ENCODE measurements at regions not wholly inside any gene's neighbourhood (a gene's known extent, or its start where the extent isn't known, plus 50 kb on each side); places are given as distances from the start of the nearest gene placed in this dataset.
"Not testable (repeated sequence)": the region's sequence is repeated elsewhere in the genome, so short reads cannot be mapped to it uniquely, and the experiment has no call there.

GRCh38 chr18:1436199-1436598 lies 531.5 kb downstream of the ADCYAP1 start:
- no peak for ATAC-seq
- DNase-seq, result no peak
- H3K36me3 Mint-ChIP-seq (ENCODE audit: insufficient read depth), result no peaks in the 10 kb centered on the region
- H3K27me3 Mint-ChIP-seq (ENCODE audit: low read depth), result no peaks in the 10 kb centered on the region
- no peak overlapping the region for H3K4me3 Mint-ChIP-seq
- H3K4me1 Mint-ChIP-seq (ENCODE audit: low read depth), result no peaks in the 10 kb centered on the region
- peaks cover 4% of the 10 kb centered on the region for H3K9me3 Mint-ChIP-seq

DNA sequence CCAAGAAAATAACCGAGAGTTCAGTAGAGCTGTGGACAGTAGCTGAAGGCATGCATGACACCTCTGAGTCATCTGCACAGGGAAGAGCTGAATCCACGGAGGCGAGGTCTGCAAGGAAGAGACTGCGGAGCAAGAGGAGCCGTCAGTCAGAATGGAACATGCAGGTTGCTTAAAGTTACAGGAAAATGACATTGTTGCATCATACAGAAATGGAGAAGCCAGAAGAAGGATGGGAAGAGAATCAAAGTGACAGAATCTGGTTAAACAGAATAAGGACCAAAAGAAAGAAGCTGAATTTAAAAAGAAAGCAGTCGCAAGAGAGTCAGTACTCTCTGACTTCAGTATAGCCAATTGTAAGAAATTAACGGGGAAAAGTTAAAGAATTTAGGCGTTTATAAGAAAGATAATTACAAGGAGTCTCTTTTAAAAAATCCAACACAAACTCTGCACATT lies 533.8 kb downstream of the ADCYAP1 start:
- no peak for ATAC-seq
- Mint-ChIP-seq H3K4me3 (no peak overlapping the region), H3K4me1 (ENCODE audit: low read depth) (no peaks in the 10 kb centered on the region), H3K36me3 (ENCODE audit: insufficient read depth) (no peaks in the 10 kb centered on the region), H3K27me3 (ENCODE audit: low read depth) (no peaks in the 10 kb centered on the region), H3K9me3 (no peaks in the 10 kb centered on the region)
- no peak for DNase-seq

DNA sequence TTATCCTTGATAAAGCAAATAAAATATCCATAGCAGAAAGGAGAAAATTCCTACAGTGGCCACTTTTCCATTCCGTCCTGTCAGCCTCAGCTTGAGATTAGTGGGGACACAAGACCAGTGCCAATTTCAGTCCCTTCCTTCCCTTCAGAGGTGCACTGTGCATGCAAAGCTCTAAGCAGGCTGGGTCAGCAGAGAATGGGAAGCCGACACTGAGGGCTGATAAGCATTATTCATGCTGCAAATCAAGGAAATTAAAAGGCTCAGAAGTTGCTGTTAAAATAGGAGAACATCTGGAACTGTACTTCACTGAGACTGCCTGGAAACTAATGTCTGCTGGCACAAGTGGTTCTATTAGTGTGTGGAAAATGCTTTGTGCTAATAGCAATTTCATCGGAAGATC lies 534.3 kb downstream of the ADCYAP1 start:
- no peaks in the 10 kb centered on the region for H3K4me1 Mint-ChIP-seq (ENCODE audit: low read depth)
- DNase-seq (no peak), ATAC-seq (no peak)
- H3K9me3 Mint-ChIP-seq, result no peaks in the 10 kb centered on the region
- no peak overlapping the region for H3K4me3 Mint-ChIP-seq
- H3K36me3 Mint-ChIP-seq (ENCODE audit: insufficient read depth), result no peaks in the 10 kb centered on the region
- H3K27me3 Mint-ChIP-seq (ENCODE audit: low read depth), result no peaks in the 10 kb centered on the region

DNA sequence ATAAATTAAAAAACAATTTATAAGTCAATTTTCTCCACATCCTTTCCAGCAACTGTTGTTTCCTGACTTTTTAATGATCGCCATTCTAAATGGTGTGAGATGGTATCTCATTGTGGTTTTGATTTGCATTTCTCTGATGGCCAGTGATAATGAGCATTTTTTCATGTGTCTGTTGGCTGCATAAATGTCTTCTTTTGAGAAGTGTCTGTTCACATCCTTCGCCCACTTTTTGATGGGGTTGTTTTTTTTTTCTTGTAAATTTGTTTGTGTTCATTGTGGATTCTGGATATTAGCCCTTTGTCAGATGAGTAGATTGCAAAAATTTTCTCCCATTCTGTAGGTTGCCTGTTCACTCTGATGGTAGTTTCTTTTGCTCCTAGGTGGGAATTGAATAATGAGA lies 539.4 kb downstream of the ADCYAP1 start:
- not testable (repeated sequence) for H3K4me1 Mint-ChIP-seq (ENCODE audit: low read depth); ATAC-seq; H3K9me3 Mint-ChIP-seq; H3K4me3 Mint-ChIP-seq; H3K36me3 Mint-ChIP-seq (ENCODE audit: insufficient read depth); H3K27me3 Mint-ChIP-seq (ENCODE audit: low read depth); DNase-seq

- Mint-ChIP-seq H3K27me3 (ENCODE audit: low read depth) (no peaks in the 10 kb centered on the region), H3K4me1 (ENCODE audit: low read depth) (no peaks in the 10 kb centered on the region), H3K4me3 (no peak overlapping the region), H3K36me3 (ENCODE audit: insufficient read depth) (no peaks in the 10 kb centered on the region), H3K9me3 (no peaks in the 10 kb centered on the region)
- no peak for DNase-seq
- ATAC-seq, result no peak
Measured at GRCh38 chr18:1446765-1447164, 542.1 kb downstream of the ADCYAP1 start.

GRCh38 chr18:1452821-1453220 lies 548.1 kb downstream of the ADCYAP1 start:
- H3K27me3 Mint-ChIP-seq (ENCODE audit: low read depth), result no peaks in the 10 kb centered on the region
- H3K4me1 Mint-ChIP-seq (ENCODE audit: low read depth), result no peaks in the 10 kb centered on the region
- ATAC-seq, result no peak
- peaks cover 30% of the 10 kb centered on the region for H3K9me3 Mint-ChIP-seq
- no peak overlapping the region for H3K4me3 Mint-ChIP-seq
- no peak for DNase-seq
- no peaks in the 10 kb centered on the region for H3K36me3 Mint-ChIP-seq (ENCODE audit: insufficient read depth)

DNA sequence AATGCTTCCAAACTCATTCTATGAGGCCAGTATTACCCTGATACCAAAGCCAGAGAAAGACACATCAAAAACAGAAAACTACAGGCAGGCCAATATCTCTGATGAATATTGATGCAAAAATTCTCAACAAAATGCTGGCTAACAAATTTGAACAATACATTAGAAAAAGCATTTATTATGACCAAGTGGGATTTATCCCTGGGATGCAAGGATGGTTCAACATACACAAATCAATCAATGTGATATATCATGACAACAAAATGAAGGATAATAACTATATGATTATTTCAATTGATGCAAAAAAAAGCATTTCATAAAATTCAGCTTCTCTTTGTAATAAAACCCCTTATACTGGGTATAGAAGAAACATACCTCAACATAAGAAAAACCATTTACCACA lies 550.9 kb downstream of the ADCYAP1 start:
- no peak for ATAC-seq
- no peaks in the 10 kb centered on the region for H3K4me1 Mint-ChIP-seq (ENCODE audit: low read depth)
- H3K9me3 Mint-ChIP-seq, result peaks cover 38% of the 10 kb centered on the region
- DNase-seq, result no peak
- no peaks in the 10 kb centered on the region for H3K36me3 Mint-ChIP-seq (ENCODE audit: insufficient read depth)
- no peaks in the 10 kb centered on the region for H3K27me3 Mint-ChIP-seq (ENCODE audit: low read depth)
- H3K4me3 Mint-ChIP-seq, result no peak overlapping the region

DNA sequence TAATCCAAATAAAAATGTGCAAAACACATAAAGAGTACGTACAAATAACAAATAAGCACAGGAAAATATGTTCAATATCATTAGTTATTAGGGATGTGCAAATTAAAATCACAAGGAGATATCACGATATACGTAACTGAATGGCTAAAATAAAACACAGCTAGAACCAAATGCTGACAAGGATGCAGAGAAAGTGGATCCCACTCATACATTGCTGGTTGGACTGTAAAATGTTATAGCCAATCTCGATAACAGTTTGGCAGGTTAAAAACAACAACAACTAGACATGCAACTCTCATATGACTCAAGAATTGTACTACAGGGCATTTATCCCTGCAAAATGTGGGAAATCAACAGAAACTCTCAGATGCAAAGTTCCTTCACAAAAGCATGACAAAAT lies 553.9 kb downstream of the ADCYAP1 start:
- Mint-ChIP-seq H3K4me3 (no peak overlapping the region), H3K9me3 (peaks cover 31% of the 10 kb centered on the region), H3K36me3 (ENCODE audit: insufficient read depth) (no peaks in the 10 kb centered on the region), H3K27me3 (ENCODE audit: low read depth) (no peaks in the 10 kb centered on the region), H3K4me1 (ENCODE audit: low read depth) (no peaks in the 10 kb centered on the region)
- DNase-seq, result no peak
- no peak for ATAC-seq

DNA sequence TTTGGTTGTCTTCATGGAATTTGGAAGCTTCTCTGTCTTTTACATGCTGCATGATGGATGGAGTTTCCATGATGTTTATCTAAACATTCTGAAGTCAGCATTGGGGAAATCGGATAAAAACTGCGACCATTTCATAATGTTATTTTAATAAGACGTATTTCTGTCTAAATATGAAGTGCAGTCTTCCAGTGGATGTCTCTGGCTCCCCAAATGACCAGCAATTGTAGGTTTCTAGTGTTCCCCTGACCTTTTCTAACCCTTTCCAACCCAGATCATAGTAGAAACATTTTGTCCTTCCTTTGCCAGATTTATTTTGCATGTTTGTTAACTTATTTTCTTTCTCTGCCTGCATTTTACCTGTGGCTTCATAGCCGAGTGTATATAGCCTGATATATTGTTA lies 559.3 kb downstream of the ADCYAP1 start:
- H3K27me3 Mint-ChIP-seq (ENCODE audit: low read depth), result no peaks in the 10 kb centered on the region
- H3K36me3 Mint-ChIP-seq (ENCODE audit: insufficient read depth), result no peaks in the 10 kb centered on the region
- H3K4me1 Mint-ChIP-seq (ENCODE audit: low read depth), result no peaks in the 10 kb centered on the region
- H3K4me3 Mint-ChIP-seq, result no peak overlapping the region
- no peak for ATAC-seq
- no peak for DNase-seq
- peaks cover 15% of the 10 kb centered on the region for H3K9me3 Mint-ChIP-seq

DNA sequence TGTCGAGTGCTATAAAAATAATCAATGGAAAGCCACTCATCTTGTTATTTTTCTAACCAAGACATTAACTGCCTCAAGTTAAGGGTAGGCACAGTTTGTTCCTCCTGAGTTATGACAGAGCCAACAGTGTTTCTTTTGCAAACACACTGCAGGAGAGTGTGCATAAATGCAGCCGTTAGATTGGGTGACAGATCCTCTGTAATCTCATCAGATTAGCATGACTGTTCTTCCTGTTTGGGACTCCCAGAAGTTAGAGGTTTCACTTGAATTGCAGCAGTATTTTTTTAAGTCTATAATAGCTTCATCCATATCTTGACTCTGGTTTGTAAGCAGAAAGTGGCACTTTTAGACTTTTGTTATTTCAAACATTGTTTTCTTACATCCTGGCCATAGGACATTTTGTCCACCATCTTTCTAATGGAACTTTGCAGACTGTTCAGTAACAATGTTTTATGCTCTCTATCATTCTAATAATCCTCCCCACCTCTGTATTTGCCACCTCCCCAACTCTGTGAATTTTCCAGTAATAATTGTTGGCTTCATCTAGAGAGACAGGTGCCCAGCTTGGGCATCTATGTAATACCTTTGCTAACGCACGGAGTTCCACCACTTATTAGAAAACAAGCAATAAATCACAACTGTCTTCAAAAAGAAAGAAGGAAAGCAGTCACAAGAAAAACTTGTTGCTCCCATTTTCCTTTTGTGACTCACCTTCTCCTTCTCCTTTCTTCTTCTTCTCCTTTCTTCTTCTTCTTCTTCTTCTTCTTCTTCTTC lies 560.0 kb downstream of the ADCYAP1 start:
- ATAC-seq, result no peak
- Mint-ChIP-seq H3K4me3 (no peak overlapping the region), H3K4me1 (ENCODE audit: low read depth) (no peaks in the 10 kb centered on the region), H3K36me3 (ENCODE audit: insufficient read depth) (no peaks in the 10 kb centered on the region), H3K27me3 (ENCODE audit: low read depth) (no peaks in the 10 kb centered on the region), H3K9me3 (peaks cover 11% of the 10 kb centered on the region)
- DNase-seq, result no peak

GRCh38 chr18:1466035-1466434 lies 561.4 kb downstream of the ADCYAP1 start:
- Mint-ChIP-seq H3K4me3 (no peak overlapping the region), H3K4me1 (ENCODE audit: low read depth) (no peaks in the 10 kb centered on the region), H3K9me3 (peaks cover 6% of the 10 kb centered on the region), H3K36me3 (ENCODE audit: insufficient read depth) (no peaks in the 10 kb centered on the region), H3K27me3 (ENCODE audit: low read depth) (no peaks in the 10 kb centered on the region)
- ATAC-seq, result no peak
- DNase-seq, result no peak

GRCh38 chr18:1467461-1467964 lies 562.8 kb downstream of the ADCYAP1 start:
- no peak for ATAC-seq
- no peak overlapping the region for H3K4me3 Mint-ChIP-seq
- peaks cover 8% of the 10 kb centered on the region for H3K9me3 Mint-ChIP-seq
- no peaks in the 10 kb centered on the region for H3K36me3 Mint-ChIP-seq (ENCODE audit: insufficient read depth)
- H3K4me1 Mint-ChIP-seq (ENCODE audit: low read depth), result no peaks in the 10 kb centered on the region
- no peaks in the 10 kb centered on the region for H3K27me3 Mint-ChIP-seq (ENCODE audit: low read depth)
- no peak for DNase-seq

DNA sequence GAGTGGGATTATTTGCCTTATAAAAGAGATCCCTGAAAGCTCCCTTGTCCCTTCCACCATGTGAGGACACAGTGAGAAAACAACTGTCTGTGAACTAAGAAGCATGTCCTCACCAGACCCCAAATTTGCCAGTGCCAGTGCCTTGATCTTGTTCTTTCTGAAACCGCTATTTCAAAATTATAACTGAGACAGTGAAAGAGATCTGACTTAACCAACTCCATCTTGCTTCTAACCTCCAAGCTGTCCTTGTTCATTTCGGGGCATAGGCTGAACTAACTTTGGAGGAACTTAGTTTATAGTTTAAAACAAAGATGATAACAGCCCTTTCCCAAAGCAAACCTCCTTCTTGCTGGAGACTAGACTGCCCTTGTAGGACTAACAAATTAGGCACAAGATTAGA lies 563.9 kb downstream of the ADCYAP1 start:
- Mint-ChIP-seq H3K36me3 (ENCODE audit: insufficient read depth) (no peaks in the 10 kb centered on the region), H3K9me3 (peaks cover 8% of the 10 kb centered on the region), H3K4me1 (ENCODE audit: low read depth) (no peaks in the 10 kb centered on the region), H3K27me3 (ENCODE audit: low read depth) (no peaks in the 10 kb centered on the region), H3K4me3 (no peak overlapping the region)
- ATAC-seq, result no peak
- DNase-seq, result no peak

- Mint-ChIP-seq H3K9me3 (peaks cover 4% of the 10 kb centered on the region), H3K27me3 (ENCODE audit: low read depth) (no peaks in the 10 kb centered on the region), H3K36me3 (ENCODE audit: insufficient read depth) (no peaks in the 10 kb centered on the region), H3K4me3 (no peak overlapping the region), H3K4me1 (ENCODE audit: low read depth) (no peaks in the 10 kb centered on the region)
- no peak for DNase-seq
- ATAC-seq, result no peak
Measured at GRCh38 chr18:1475867-1476266, 571.2 kb downstream of the ADCYAP1 start.

- DNase-seq (no peak), ATAC-seq (no peak)
- H3K27me3 Mint-ChIP-seq (ENCODE audit: low read depth), result no peaks in the 10 kb centered on the region
- H3K4me3 Mint-ChIP-seq, result no peak overlapping the region
- H3K9me3 Mint-ChIP-seq, result no peaks in the 10 kb centered on the region
- H3K4me1 Mint-ChIP-seq (ENCODE audit: low read depth), result no peaks in the 10 kb centered on the region
- no peaks in the 10 kb centered on the region for H3K36me3 Mint-ChIP-seq (ENCODE audit: insufficient read depth)
Measured at GRCh38 chr18:1480309-1480708, 575.6 kb downstream of the ADCYAP1 start.
